NOMO-1 treated with dmso at 0.1 percent for 144 hours (cell line): ENCODE measurements at regions not wholly inside any gene's neighbourhood (a gene's known extent, or its start where the extent isn't known, plus 50 kb on each side); places are given as distances from the start of the nearest gene placed in this dataset.
"Not testable (repeated sequence)": the region's sequence is repeated elsewhere in the genome, so short reads cannot be mapped to it uniquely, and the experiment has no call there.

Experiments
- DNase-seq: peaks from one replicate; lab custom pipeline; 2025; ENCODE audit not compliant: unreplicated experiment; lab: John Stamatoyannopoulos, UW

DNA sequence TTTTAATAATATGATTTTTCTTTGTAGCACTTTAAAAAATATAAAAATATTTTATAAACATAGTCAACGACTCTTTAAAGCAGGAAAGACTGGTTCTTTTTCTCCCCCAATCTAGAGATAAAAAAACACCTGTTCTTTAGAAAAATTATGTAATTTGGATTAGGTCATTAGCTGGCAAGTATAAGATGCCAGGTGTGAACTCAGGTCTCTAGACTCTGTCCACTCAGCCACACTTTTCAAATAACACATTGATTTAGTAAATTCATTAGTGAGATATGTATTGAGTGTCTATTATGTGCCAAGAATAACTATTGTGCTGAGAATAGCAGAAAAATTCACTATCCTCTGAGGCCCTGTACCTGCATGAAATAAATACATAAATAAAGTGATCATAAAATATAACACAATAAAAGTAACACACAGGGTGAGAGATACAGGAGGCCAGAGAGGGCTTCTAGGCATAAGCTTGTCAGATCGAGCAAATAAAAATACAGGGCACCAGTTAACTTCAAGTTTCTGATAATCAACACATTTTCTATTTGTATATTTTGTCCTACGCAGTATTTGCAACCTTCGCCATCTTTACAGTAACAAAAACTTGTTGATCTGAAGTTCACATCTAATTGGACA is 867.1 kb upstream of the GBE1 start:
- no peak for DNase-seq

DNA sequence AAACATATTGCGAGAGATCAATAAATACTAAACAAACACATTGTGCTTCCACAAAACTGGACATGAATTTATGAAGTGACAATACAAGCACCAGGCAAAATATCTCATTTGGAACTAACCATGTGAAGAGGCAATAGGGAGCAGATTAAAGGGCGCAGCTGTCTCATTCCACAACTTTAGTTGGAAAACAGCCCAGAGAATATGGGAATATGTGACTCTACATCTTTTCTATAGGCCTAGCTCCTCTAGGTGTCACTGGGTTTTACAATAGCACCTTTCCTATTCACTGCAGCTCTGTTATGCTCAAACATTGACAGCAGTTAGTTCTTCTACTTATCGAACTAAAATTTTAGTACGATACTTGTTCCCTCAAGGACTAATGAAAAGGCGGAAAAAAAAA is 866.3 kb upstream of the GBE1 start:
- DNase-seq, result no peak

DNA sequence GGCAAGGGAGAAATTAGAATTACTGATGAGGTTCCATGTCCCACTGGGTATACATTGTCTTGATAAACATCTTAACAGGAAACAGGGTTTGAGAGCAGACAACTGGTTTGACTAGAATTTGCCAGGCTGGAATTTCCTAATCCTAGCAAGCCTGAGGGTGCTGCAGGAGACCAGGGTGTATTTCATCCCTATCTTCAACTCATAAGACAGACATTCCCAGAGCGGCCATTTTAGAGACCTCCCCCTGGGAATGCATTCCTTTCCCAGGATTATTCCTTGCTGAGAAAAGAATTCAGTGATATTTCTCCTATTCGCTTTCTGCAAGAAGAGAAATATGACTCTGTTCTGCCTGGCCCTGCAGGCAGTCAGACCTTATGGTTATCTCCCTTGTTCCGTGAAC is 859.3 kb upstream of the GBE1 start:
- DNase-seq, result not testable (repeated sequence)

DNA sequence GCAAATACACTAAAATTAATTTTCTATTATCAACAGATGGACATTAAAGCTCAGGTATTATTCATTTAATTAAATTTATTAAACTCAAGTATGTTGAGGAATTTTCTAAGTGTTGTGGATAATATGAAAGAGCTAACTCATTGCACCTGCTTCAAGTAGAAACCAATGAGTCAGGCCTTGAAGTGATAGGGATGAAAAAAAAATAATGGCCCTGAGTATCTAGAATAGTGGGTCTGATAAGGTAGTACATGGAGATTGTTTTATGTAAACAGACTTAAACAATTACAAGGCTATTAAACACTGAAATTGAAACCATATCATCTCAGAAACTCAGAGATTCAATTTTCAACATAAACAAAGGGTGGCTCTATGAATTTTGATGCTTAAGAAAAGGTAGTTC is 857.1 kb upstream of the GBE1 start:
- no peak for DNase-seq

DNA sequence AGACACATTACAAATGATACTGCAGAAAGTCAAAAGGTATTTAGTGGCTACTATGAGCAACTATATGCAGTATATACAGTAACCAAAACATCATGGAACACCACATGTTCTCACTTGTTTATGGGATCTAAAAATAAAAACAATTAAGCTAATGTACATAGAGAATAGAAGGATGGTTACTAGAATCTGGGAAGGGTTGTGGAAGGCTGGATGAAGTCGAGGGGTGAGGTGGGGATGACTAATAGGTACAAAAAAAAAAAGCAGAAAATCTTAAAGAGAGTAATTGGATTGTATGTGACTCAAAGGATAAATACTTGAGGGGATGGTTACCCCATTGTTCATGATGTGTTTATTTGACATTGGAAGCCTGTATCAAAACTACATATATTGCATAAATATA is 848.8 kb upstream of the GBE1 start:
- no peak for DNase-seq

DNA sequence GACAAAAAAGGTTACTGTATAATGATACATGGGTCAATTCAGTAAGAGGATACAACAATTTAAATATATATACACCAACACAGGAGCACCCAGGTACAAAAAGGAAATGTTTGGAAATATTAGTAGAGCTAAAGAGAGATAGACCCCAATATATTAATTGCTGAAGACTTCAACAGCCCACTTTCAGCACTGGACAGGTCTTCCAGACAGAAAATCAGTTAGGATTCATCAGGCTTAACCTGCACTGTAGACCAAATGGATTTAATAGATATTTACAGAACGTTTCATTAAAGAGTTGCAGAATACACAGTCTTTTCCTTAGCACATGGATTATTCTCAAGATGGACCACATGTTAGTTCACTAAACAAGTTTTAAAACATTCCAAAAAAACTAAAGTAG is 845.9 kb upstream of the GBE1 start:
- DNase-seq, result no peak

DNA sequence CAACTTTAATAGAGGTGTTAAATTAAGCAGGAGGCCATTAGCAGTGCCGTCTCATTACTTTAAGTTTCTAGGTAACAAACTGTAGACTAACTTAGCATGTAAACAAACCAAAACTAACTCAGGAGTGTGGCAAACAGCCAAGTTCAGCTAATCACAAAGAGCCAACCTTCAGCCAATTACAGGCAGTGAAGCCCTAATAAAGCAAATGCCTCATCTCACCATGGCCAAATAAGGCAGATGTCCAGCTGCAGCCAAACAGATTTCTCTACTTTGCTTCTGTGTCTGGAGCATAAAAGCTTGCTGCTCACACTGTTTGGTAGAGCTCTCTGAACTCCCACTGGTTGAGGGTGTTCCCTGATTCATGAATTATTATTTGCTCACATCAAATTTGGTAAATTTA is 835.4 kb upstream of the GBE1 start:
- DNase-seq, result no peak

DNA sequence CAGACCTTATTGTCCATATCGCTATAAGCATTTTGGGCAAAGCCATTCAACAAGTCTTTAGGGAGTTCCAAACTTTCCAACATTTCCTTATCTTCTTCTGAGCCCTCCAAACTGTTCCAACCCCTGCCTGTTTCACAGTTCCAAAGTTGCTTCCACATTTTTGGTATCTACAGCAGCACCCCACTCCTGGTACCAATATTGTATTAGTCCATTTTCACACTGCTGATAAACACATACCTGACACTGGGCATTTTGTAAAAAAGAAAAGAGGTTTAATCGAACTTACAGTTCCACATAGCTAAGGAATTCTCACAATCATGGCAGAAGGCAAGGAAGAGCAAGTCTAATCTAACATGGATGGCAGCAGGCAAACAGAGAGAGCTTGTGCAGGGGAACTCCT is 834.1 kb upstream of the GBE1 start:
- DNase-seq, result no peak

DNA sequence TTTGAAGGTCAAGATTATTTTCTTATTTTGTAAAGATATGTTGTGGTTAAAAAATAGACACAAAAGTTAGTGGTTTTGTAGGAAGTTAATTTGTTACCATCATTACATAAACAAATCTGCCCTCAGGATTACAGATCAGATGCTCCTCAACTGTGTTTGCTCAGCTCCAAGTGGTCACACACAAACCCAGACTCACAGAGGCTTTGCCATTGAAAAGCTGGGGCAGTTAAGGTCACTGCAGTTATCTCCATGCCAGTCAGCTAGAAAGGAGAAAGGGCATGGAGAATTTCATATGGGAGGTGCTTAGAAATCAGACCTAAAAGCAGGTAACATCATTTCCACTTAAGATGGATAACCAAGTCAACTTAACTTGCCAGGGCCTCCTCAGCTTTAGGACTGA is 825.7 kb upstream of the GBE1 start:
- no peak for DNase-seq

DNA sequence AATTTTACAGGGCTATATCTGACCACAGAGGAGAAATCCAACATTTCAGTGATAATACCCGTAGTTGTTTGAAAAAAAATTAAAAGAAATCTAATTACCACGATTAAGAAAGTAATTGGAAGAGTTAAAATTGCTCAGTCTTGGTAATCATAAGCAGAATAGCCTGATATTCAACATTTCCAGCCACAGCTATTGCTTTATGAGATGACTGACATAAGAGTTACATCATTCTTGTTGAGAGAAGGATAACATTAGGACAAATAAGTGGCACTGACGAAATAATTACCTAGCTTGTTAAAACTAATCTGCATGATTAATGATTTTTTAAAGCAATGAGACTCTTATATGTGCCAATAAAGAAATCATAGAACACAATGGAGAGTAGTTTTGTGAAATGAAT is 825.0 kb upstream of the GBE1 start:
- DNase-seq, result no peak

DNA sequence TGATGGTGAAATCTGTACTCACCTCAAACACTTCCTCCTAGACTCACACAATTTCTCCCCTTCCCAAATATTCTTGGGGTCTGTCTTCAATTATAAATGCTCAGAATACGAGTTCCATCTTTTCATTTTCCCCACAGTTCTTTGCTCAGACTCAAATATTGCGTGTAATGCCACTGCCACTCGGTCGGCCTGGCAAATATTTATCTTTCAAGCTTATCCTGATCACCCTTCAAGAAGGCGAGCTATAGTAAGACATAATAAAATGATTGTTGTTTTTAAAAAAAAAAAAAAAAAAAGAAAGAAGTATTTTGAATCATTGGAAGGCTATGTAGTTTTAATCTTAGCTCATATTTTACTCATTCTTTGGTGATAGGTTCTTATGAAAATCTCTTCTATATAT is 824.6 kb upstream of the GBE1 start:
- DNase-seq, result not testable (repeated sequence)

DNA sequence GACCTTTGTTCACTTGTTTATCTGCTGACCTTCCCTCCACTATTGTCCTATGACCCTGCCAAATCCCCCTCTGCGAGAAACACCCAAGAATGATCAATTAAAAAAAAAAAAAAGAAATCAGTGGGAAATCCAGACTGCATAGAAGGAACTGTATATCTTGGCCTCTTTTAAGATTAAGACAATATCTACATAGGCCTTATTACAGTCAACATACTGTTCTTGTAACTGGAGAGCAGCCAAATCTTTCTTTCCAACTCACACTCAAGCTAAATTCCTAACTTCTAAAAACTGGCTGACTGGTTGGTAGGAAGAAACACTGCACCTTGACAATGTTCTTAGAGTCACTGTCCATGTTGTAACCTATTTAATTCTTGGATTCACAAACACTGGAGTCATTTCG is 824.1 kb upstream of the GBE1 start:
- DNase-seq, result not testable (repeated sequence)

DNA sequence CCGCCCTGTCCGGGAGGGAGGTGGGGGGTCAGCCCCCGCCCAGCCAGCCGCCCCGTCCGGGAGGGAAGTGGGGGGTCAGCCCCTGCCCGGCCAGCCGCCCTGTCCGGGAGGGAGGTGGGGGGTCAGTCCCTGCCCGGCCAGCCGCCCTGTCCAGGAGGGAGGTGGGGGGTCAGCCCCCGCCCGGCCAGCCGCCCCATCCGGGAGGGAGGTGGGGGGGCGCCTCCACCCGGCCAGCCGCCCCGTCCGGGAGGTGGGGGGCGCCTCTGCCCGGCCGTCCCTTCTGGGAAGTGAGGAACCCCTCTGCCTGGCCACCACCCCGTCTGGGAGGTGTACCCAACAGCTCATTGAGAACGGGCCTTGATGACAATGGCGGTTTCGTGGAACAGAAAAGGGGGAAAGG is 823.4 kb upstream of the GBE1 start:
- DNase-seq, result not testable (repeated sequence)

DNA sequence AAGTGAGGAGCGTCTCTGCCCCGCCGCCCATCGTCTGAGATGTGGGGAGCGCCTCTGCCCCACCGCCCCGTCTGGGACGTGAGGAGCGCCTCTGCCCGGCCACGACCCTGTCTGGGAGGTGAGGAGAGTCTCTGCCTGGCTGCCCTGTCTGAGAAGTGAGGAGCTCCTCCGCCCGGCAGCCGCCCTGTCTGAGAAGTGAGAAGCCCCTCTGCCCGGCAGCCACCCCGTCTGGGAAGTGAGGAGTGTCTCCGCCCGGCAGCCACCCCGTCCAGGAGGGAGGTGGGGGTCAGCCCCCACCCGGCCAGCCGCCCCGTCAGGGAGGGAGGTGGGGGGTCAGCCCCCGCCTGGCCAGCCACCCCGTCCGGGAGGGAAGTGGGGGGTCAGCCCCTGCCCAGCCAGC is 823.0 kb upstream of the GBE1 start:
- DNase-seq, result not testable (repeated sequence)

DNA sequence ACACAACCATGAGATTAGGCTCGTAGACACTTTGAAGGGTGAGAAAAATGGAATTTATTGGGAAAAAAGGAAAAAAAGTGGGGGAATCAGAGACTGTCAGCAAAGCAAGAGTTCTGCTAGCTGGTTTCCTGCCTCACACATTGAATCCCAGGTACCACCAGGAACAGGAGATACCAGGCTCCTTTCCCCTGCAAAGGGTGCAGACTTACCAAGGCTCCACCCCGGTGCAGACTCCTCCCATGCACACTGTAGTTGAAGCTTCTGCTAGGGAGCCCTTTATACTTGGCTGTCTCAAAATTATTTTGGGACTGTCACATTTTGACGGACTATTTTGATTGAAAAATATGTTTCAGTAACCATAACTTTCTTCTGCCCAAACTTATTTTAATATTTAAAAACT is 819.9 kb upstream of the GBE1 start:
- DNase-seq, result no peak

DNA sequence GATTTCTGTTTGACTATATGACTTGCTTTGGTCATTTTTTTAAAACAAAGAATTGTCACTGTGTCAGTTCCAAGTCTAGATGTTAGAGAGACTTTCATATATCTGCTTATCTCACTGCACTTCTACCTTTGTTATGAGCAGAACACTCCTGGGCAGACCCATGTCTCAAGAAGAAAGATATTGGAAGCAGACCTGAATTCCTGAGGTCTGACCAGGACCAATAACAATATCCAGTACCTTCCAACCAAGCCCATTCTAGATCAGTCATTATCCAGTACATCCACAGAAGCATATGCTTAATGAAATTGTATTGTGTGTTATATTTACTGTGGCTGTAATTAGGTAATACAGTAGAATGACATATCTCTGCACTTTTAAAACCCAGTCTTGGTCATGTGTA is 811.3 kb upstream of the GBE1 start:
- no peak for DNase-seq

DNA sequence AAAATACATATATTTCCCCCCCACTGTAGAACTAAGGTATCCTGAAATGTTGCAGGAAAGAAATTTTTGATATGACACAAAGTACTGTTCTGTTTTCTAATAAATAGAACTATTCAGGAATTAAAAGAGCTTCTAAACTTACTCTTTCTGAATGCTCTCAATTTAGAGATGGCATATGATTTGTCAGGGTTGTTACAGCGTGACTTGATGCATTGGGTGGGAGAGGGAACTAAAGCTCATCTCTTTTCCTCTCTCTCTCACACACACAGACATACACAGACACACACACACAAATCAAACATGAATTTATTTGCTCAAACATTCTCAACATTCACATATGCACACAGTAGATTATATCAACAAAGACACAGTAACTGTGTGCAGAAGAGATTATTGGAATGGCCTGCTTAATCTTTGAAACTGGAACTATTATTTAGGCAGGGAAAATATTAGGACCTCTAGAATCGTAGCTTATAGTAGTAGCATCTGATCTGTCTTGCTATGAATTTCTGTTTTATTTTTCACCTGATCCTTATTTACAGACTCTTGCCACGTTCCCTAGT is 807.4 kb upstream of the GBE1 start:
- no peak for DNase-seq

DNA sequence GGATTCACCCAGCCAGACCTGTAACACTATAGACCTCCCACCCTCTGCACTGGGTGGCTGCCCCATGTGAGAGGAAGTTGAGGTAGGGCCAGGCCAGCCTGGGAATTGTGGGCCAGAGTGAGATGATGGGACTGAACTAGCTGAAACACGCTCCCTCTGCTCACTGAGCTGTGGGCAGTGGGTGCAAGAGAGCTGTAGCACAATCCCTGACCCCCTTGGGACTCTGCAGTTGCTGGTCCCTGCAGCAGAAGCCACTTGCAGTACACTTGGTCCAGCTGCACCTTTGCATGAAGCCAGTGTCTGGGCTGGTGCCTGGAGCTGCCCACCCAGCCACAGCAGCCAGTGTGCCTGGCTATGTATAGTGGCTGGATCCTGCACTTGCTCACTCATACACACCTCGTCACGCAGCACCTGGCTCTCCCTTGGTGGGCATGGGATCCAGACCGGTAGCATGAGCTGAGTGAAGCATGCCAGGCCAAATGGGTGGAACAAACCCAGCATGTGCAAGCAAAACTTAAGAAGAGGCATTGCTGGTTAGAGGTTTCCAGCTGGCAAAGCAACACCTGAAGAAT is 805.7 kb upstream of the GBE1 start:
- DNase-seq, result no peak

DNA sequence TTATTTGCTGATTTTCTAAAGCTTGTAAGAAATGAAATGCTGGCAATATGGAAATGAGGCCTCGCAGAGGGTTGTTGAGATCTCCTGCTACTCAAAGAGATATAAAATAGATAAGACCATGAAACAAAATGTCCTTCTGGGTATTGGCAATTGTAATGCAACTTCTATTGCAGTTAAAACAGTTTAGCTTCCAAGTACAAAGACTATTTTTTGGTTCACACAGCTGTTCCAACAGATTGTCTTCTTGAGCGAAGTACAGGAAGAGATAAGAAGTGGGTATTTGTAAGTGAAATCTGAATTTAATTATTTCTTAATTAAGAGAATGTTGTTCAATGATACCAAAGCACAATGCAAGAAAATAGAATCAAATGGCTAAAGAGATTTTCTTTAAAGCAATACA is 801.5 kb upstream of the GBE1 start:
- no peak for DNase-seq

DNA sequence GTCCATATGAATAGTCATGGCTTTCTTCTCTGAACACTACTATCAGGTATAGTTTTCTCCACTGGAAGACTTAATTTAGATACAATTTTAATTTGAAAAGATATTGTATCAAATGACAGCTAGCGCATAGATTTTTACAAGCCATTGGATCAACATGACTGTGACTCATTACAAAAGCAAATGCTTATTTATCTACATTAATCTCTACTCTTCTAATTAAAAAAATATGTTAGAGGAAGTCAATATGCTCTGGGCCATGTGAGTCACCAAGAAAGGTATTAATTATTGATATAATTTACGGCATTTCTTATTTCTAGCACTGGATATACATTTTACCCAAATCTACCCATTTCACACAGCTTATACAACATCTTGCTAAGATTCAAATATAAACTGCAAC is 800.3 kb upstream of the GBE1 start:
- DNase-seq, result no peak

DNA sequence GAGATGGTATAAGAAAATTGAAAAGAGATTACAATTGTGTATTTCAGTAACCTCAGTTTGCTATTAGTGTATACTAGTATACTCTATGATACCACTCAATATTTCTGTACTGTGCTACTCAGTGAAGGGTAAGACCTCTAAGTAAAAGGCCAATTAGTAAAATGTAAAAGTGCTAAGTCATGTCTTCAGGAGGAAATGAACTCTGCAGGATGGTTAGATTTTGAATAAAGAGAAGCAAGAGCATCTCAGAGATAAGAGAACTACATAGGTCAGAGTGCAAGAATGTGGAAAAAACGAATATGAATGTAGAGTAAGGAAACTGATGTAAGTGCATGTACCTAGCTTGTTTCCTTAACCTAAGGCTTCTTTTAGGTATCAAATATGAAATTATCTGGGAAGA is 796.6 kb upstream of the GBE1 start:
- DNase-seq, result no peak

DNA sequence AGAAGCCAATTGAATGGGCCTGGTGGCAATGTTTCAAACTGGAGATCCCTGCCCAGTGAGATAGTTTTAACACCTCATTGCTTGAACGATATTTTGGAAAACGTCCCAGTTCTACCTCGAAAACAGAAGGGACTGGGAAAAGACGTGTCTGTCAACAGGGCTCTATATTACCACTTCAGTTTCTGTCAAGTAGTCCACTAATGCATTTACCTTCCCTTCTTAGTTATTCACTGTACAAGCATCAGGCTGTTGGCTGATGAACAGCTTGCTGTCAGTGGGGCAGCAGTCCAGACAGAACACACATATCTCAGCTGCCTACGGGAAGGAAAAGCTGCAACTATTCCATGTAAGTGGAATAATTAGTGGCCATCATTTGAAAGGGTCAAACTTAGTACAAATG is 794.7 kb upstream of the GBE1 start:
- DNase-seq, result no peak

DNA sequence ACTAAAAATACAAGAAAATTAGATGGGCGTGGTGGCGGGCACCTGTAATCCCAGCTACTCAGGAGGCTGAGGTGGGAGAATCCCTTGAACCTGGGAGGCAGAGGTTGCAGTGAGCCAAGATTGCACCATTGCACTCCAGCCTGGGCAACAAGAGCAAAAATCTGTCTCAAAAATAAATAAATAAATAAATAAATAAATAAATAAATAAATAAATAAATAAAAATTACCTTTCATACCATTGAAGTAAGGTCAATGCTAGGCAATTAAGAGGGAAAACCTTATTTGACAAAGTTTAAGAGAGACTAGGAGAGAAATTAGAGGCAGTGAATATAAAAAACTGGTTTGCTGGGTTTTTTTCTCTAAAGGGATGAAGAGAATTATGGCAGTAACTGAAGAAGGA is 781.1 kb upstream of the GBE1 start:
- not testable (repeated sequence) for DNase-seq
